Adipocyte (in vitro differentiated cells): ENCODE measurements at regions not wholly inside any gene's neighbourhood (a gene's known extent, or its start where the extent isn't known, plus 50 kb on each side); places are given as distances from the start of the nearest gene placed in this dataset.

Experiments
- DNase-seq: peaks from one replicate; pipeline ENCODE4 v3.0.0-alpha.2; 2015; ENCODE audit warnings: low read depth
- H3K27me3 ChIP-seq: replicated peaks from 2 replicates; pipeline ENCODE4 v1.7.0; 2013; ENCODE audit warnings: mild to moderate bottlenecking, low read length, moderate library complexity; ENCODE audit not compliant: control insufficient read depth, insufficient read depth
- H3K36me3 ChIP-seq: 2 replicates; pipeline ENCODE4 v1.7.0; 2013; ENCODE audit warnings: low read length, mild to moderate bottlenecking, moderate library complexity; ENCODE audit not compliant: control insufficient read depth, insufficient read depth, severe bottlenecking
- H3K4me1 ChIP-seq: 2 replicates; pipeline ENCODE4 v1.7.0; 2013; ENCODE audit warnings: mild to moderate bottlenecking, low read length, moderate library complexity; ENCODE audit not compliant: control insufficient read depth, insufficient read depth
- H3K4me3 ChIP-seq: 2 replicates; pipeline ENCODE4 v1.7.0; 2013; ENCODE audit warnings: mild to moderate bottlenecking, low read length, moderate library complexity
- H3K9ac ChIP-seq: 2 replicates; pipeline ENCODE4 v1.7.0; 2013; ENCODE audit warnings: mild to moderate bottlenecking, low read length, moderate library complexity
- H3K9me3 ChIP-seq: 2 replicates; pipeline ENCODE4 v1.7.0; 2013; ENCODE audit warnings: mild to moderate bottlenecking, low read length, moderate library complexity; ENCODE audit not compliant: control insufficient read depth

DNA sequence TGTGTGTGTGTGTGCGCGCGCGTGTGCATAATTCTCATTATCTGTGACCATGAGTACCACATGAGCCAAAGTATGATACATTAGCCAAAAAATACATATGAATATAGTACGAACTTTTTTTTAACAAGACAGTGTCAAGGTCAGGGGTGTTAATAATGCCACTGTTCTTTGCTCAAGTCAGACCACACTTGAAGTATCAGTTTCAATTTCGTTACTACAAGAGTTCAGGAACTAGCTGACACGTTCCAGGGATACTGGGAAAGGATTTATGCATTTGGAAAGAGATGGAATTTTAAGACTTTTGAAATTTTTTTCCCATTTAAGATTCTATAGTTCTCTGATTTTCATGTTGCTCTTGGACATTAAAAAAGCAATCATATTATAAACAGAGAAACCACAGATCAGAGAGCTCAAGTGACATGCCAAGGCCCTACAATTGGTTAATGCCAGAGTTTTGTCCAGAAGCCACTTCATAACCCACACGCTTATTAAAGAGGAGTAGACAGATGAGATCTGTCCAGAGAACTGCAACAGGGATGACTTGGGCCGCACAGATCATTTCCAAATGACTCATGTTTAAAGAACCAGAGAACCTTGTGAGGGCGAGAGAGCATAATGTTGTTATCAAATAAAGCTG is 718.8 kb upstream of the SGCG start:
- Histone ChIP-seq H3K9ac (no peak overlapping the region), H3K4me3 (no peak overlapping the region), H3K9me3 (no peaks in the 10 kb centered on the region), H3K27me3 (no peaks in the 10 kb centered on the region), H3K4me1 (no peaks in the 10 kb centered on the region), H3K36me3 (no peaks in the 10 kb centered on the region)
- DNase-seq: no peak

DNA sequence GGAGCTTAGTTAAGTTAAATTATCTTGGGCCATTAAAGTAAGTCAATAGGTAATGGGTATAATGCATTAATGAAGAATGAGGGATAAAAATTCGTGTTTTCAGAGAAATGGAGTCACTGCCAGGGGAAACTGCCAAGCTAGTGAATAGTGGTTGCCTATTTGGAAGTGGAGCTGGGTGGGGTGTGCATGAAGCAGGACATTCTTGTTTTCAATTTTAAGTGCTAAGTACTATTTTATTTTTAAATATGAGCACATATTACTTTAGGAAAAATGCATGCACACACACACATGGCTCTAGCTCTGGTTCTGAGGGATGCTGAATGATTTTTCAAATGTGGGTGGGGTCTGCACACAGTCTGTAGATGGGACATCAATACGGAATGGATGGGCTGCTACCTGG is 717.7 kb upstream of the SGCG start:
- H3K4me3 ChIP-seq: no peak overlapping the region
- H3K36me3 ChIP-seq: no peaks in the 10 kb centered on the region
- no peak overlapping the region for H3K9ac ChIP-seq
- H3K27me3 ChIP-seq: no peaks in the 10 kb centered on the region
- DNase-seq: no peak
- no peaks in the 10 kb centered on the region for H3K4me1 ChIP-seq
- no peaks in the 10 kb centered on the region for H3K9me3 ChIP-seq

GRCh38 chr13:22468045-22468444 is 712.7 kb upstream of the SGCG start:
- no peaks in the 10 kb centered on the region for H3K9me3 ChIP-seq
- no peak overlapping the region for H3K4me3 ChIP-seq
- no peak for DNase-seq
- H3K4me1 ChIP-seq: no peaks in the 10 kb centered on the region
- no peak overlapping the region for H3K9ac ChIP-seq
- H3K36me3 ChIP-seq: no peaks in the 10 kb centered on the region
- H3K27me3 ChIP-seq: no peaks in the 10 kb centered on the region

GRCh38 chr13:22468824-22469223 is 712.0 kb upstream of the SGCG start:
- Histone ChIP-seq H3K9ac (no peak overlapping the region), H3K9me3 (no peaks in the 10 kb centered on the region), H3K4me1 (no peaks in the 10 kb centered on the region), H3K36me3 (no peaks in the 10 kb centered on the region), H3K27me3 (no peaks in the 10 kb centered on the region), H3K4me3 (no peak overlapping the region)
- DNase-seq: no peak

GRCh38 chr13:22469452-22469851 is 711.3 kb upstream of the SGCG start:
- Histone ChIP-seq H3K4me3 (no peak overlapping the region), H3K9ac (no peak overlapping the region), H3K27me3 (no peaks in the 10 kb centered on the region), H3K36me3 (no peaks in the 10 kb centered on the region), H3K9me3 (no peaks in the 10 kb centered on the region), H3K4me1 (no peaks in the 10 kb centered on the region)
- DNase-seq: no peak

DNA sequence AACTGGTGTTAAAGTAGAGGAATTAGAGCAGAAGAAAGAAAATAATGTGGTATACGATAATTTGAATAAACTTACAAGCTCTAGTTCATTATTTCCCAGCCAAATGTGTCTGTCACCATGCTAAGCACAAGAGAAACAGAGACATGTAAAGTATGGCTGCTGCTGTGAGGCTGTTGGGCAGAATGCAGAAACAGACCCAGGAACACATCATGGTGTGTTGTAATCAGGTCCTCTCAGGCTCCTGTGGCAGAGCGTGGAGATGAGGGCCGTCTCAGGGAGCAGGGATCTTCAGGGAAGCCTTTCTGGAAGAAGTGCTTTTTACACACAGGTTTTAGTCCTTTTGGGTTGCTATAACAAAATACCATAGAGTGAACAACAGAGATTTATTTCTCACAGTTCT is 710.7 kb upstream of the SGCG start:
- no peak overlapping the region for H3K4me3 ChIP-seq
- DNase-seq: no peak
- no peaks in the 10 kb centered on the region for H3K27me3 ChIP-seq
- no peak overlapping the region for H3K9ac ChIP-seq
- H3K36me3 ChIP-seq: no peaks in the 10 kb centered on the region
- H3K9me3 ChIP-seq: no peaks in the 10 kb centered on the region
- H3K4me1 ChIP-seq: no peaks in the 10 kb centered on the region

DNA sequence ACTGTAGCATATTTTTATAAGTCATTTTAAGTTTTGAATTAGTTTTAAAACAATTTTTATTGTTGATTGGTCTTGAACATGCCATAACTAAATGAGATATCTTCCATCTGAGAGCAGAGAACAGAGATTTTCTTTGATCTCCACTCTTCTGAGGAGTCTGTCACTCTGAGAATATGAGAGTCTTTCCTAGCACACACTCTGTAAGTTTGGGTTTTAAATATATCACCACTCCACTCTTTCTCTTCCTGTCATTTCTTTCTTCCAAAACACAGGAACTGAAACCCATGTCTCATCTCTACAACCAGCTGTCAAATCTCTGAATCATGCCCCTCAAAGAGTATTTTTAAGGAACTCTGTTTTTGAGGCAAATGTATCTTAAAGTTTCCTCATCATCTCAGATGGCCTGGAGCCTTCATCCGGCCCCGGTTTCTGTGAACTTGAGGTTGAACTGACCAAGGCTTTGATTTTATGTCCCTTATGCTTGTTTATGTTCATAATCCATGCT is 698.2 kb upstream of the SGCG start:
- DNase-seq: no peak
- peaks cover 3% of the 10 kb centered on the region for H3K4me1 ChIP-seq
- no peaks in the 10 kb centered on the region for H3K36me3 ChIP-seq
- no peaks in the 10 kb centered on the region for H3K9me3 ChIP-seq
- H3K9ac ChIP-seq: no peak overlapping the region
- no peaks in the 10 kb centered on the region for H3K27me3 ChIP-seq
- no peak overlapping the region for H3K4me3 ChIP-seq

GRCh38 chr13:22483276-22483675 is 697.5 kb upstream of the SGCG start:
- Histone ChIP-seq H3K9me3 (no peaks in the 10 kb centered on the region), H3K36me3 (no peaks in the 10 kb centered on the region), H3K4me1 (peaks cover 8% of the 10 kb centered on the region), H3K9ac (no peak overlapping the region), H3K4me3 (no peak overlapping the region), H3K27me3 (no peaks in the 10 kb centered on the region)
- DNase-seq: no peak

DNA sequence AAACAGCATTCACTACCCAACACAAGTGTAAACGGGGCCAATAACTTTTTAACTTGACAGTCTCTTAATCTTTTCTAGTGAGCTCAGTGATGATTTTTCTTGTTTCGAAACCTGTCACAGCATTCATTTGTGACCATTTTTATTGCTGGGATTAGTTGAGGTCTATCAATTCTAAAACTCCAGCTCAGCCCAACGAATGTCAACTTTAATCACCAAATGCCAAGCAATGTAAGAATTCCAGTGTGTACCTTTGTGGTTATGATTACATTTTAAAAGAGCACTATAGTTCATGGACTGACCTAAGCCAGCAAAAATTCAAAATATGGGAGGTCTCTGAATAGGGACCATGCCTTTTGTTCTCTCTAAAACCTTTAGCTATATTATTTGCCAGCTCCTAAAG is 694.3 kb upstream of the SGCG start:
- H3K4me3 ChIP-seq: no peak overlapping the region
- no peaks in the 10 kb centered on the region for H3K27me3 ChIP-seq
- H3K9me3 ChIP-seq: peaks cover 2% of the 10 kb centered on the region
- peaks cover 8% of the 10 kb centered on the region for H3K4me1 ChIP-seq
- no peaks in the 10 kb centered on the region for H3K36me3 ChIP-seq
- no peak overlapping the region for H3K9ac ChIP-seq
- DNase-seq: no peak

DNA sequence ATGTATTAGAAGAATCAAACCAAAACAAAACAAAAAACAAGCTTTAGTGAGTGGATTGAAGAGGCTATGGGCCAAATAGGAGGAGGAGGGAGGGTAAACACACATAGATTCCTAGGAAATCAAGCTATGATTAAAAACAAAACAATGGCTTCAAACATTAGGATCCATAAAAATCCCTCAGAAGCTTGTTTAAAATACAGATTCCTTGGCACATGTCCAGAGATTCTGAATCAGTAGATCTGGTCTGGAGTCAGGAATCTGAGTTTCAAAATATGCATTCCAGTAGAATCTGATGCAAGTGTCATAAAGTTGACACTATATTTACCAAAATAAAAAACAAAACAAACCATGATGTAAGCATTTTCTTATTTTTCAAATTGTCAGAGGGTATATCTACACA is 692.8 kb upstream of the SGCG start:
- no peak overlapping the region for H3K4me3 ChIP-seq
- H3K4me1 ChIP-seq: peaks cover 8% of the 10 kb centered on the region
- H3K36me3 ChIP-seq: no peaks in the 10 kb centered on the region
- H3K27me3 ChIP-seq: no peaks in the 10 kb centered on the region
- H3K9me3 ChIP-seq: peaks cover 2% of the 10 kb centered on the region
- DNase-seq: no peak
- H3K9ac ChIP-seq: no peak overlapping the region

- H3K4me3 ChIP-seq: no peak overlapping the region
- H3K27me3 ChIP-seq: no peaks in the 10 kb centered on the region
- DNase-seq: no peak
- H3K9me3 ChIP-seq: peaks cover 2% of the 10 kb centered on the region
- H3K36me3 ChIP-seq: no peaks in the 10 kb centered on the region
- peaks cover 8% of the 10 kb centered on the region for H3K4me1 ChIP-seq
- H3K9ac ChIP-seq: no peak overlapping the region
Observed at GRCh38 chr13:22489771-22490170, 691.0 kb upstream of the SGCG start.

DNA sequence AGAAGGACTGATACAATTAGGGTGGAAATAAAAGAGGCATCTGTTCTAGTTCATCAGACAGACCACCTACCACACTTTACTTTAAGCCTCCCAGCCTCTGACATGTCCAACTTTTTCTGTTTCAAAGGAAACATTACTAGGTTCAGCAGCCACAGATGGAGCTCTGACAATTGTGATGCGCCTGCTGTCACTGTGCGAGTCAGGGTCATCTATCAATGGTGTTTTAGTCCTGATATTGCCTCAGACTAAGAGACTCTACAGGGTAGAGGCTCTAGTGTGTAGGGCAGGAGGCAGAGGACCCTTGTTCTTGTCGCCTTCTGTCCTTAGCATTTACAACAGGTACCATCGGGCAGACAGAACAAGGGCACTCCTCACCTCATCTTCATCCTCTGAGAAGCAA is 685.0 kb upstream of the SGCG start:
- no peaks in the 10 kb centered on the region for H3K9me3 ChIP-seq
- H3K27me3 ChIP-seq: no peaks in the 10 kb centered on the region
- H3K36me3 ChIP-seq: no peaks in the 10 kb centered on the region
- H3K4me3 ChIP-seq: no peak overlapping the region
- no peak for DNase-seq
- no peak overlapping the region for H3K9ac ChIP-seq
- no peaks in the 10 kb centered on the region for H3K4me1 ChIP-seq
